NCI-H1105 treated with DMSO at 0.1 percent for 48 hours (cell line): ENCODE measurements at regions not wholly inside any gene's neighbourhood (a gene's known extent, or its start where the extent isn't known, plus 50 kb on each side); places are given as distances from the start of the nearest gene placed in this dataset.

Source experiments
- DNase-seq: peaks from one replicate; lab custom pipeline; 2025; lab: John Stamatoyannopoulos, UW

DNA sequence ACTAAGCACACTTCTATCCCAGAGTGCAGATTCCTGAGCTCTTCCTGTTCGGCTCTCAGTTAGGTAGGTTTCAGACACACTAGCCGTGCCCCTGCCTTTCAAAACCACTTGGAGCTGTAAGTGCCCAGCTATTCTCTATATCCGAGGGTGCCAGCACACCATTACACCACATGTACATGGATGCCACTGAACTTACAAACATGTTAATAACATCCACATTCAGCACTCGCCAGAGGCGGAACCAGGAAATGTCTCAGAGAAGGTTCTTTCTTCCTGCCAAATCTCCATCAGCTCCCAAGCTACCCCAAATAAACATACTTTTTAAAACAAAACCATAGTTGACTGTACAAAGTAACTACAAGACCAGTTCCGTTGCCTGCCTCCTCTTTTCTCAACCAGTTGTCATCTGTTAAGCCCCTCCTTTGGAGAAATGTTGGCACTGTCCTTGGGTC lies 78.4 kb upstream of the CTTNBP2NL start:
- DNase-seq: no peak

DNA sequence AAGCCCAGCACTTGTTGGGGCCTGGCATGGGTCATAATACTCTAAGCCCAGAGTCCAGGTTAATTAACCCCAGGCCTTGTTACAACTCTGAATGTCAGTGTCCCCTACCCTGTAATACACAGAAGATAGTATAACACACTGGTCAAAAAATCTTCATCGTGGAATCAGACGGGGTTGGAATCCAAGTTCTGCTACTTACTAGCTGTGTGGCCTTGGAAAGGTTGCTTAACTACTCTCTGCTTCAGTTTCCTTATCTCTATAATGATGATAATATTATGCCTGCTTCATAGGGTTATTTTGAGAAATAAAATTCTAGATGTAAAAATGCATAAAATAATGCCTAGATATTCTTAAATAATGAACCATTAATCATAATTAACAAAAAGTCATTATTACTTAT lies 77.8 kb upstream of the CTTNBP2NL start:
- DNase-seq: no peak

DNA sequence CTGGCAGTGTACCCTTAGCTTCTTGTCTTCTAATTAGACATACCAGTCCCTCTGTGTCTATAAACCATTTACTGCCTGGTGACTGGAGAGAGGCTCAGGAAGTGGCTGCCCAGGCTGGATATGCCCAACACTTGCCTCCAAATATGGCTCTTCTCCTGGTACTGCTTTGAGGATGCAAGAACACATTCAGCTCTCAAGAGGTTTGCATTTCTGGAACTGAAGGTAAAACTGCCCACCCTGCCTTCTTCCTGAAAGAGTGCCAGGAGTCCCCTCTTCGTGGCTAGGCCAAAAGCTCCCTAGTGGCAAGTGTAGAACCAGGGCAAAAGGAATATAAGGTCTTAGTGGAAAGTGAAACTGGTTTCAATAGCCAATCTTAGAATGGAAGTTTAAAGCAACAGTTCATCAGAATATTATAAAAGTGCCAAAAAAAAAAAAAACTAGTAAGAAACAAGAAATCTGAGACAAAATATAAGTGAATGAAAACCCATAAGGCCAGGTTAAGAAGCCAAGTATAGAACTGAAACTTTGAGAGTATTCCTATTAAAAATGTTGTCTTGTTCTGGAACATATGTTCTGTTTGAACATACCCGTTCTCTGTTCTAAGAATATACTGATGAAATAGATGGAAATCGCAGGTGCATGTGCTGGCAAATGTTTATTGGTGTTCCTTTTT lies 77.2 kb upstream of the CTTNBP2NL start:
- no peak for DNase-seq

DNA sequence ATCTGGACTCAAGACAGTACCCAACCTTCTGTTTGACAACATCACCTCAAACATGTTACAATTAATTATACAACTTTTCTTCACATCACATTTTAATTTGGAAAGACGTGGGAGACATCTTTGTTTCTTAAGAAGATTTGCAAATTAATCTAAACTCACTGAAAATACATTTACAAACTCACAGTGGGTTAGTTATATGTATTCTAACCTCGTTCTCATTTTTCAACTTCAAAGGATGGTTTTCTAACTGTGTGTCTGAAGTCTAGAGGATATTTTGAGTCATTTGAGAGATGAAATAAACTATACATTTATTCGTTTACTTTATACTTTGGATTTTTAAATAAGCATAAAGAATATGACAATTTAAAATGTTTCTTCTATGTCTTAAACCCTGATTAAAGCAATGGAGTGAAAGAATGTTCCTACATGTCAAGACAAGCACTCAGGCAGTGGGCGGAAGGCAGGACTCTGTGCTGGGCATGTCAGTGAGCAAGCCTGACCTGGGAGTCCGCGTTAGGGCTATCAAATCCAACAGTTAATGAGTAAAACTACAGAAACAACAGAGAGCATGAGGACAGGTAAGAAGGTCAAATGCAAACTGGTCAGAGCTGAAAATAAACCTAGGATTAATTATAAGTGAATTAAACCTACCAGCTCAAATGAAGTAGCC lies 76.5 kb upstream of the CTTNBP2NL start:
- no peak for DNase-seq

DNA sequence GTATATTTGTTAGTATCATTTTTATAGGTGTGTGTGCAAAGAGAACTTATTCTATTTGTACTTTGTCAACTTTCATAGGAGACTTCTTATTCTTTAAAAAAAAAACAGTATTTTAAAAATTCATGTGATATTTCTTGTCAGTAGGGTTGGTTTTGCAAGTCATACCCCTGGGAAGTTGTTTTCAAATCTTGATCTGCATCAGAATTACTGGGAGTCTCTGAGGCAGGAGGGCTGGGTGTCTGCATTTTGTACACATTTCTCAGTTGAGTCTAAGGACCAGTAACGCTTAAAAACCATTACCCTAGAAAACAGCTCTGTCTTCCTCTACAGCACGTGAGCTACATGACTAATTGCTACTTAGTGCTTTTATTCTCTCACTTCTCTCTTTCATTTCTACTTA lies 76.0 kb upstream of the CTTNBP2NL start:
- no peak for DNase-seq

DNA sequence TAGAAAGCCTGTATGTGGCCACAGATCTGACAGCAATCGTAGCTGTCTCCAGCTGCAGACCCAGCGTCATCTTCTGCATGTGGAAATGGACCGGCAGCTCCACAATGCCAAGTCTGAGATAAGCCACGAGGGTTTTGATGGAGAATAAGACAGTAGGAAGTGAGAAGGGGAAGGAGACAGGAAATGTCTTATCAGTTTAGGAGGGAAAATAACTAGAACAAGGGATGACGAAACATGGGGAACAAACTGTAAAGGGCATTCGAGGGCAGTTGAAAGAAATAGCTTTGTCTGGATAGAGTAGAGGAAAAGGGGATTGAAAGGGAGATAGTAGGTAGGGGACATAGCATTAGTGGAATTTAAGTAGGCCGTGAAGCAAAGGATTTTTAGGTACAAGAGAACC lies 74.0 kb upstream of the CTTNBP2NL start:
- DNase-seq: no peak

DNA sequence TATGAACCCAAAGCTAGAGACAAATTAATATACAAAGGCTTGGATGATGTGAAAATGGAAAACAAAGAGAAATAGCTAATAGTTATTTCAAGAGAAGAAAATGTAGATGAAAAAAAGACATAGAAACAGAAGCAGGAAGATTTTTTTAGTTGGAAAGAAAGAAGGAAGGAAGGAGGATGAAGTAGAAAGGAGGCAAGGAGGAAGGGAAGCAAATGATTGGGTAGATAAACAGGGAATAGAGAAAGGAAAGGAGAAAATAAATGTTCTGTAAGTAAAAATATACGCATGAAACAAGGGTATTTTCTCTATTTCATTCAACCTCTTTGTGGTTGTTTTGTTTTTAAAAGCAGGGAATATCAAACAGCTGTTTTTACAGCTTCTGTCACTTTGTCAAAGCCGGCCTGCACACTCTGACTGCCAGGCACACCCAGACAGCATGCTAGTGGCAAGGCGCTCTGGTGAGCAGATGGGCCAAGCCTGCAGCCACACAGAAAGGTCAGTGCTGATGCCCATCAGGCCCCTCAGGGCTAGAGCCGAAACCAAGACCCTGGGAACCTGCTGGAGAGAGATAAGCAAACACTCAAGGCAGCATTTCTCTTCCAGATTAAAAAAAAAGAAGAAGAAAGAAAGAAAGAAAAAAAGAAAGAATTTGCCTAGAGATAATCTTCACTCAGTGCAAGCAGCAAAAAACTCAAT lies 72.9 kb upstream of the CTTNBP2NL start:
- no peak for DNase-seq

DNA sequence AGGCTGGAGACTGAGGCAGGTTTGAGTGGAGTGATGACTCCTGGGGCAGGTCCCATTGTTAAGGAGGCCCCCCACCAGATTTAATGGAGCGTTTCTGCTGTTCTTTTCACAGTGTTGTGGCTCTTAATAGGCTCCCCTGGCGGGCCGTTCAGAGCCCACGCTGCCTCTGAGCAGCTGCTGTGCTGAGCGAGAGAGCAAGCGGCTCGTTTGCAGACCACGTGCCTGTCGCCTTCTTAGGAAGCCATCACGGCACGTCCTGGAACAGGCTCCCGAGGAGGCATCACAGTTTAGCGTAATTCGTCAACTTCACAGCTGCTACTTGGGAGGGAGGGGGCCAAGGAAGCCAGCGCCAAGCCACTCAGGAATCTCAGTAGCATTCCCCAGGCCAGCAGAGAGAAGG lies 70.5 kb upstream of the CTTNBP2NL start:
- DNase-seq: no peak

DNA sequence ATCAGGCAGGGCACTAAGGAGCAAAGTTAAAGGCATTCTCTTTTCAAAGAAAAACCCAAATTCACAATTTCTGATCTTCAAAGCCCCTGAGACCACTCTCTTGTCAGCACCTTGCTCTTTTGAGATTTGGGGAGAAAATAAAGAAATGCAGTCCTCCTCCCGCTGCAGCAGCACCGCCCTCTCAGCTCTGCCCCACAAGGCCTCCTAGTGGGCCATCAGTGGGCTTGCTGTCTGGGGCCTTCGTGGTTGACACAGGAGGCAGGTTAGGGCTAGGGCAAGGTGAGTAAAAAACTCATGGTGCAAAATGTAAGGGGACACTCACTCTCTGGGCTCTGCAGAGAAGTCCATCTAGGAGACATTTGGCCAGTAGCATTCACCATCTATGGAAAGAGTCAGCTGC lies 67.4 kb upstream of the CTTNBP2NL start:
- no peak for DNase-seq

DNA sequence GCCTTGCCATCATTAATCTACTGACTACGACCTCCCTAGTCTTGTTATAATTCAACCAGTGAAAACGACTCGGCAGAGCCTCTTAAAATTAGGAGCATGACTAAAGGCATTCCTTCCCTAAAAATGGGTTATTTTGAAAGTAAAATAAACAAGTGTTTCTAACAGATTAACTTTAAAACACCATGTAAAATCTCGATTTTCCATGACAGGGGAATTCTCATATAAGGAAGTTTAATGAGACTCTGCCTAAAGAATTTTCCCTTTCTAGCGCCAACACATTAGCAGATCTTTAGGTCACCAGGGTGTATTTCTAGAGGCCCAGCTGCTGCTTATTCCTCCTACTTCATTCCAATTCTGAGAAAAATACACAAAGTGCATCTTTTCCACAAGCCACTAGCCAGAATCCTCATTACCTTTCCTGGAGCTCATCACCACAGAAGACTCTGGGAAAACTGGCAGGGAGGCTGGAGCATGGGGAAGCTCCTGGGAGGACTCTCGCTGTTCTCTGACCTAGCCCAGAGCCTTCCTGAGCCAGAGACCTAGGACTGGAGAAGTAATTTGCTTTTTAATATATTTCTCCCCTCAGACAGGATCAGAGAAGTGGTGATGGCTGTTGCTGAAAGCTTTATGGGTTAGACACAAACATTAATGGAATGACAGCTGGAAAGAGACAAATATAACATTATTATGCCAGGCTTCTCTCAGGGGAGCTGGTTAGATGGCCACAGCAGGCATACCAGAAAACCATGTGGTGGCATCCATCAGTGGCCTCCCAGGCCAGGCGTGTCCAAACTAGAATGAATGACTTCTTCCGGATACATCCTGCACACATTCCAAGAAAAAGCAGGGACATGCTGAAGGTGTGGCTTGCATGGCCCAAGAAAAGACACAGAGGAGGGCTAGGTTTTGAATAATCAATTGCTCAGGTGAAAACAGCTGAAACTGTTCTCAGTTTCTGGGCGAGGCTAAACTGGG lies 63.6 kb upstream of the CTTNBP2NL start:
- no peak for DNase-seq

DNA sequence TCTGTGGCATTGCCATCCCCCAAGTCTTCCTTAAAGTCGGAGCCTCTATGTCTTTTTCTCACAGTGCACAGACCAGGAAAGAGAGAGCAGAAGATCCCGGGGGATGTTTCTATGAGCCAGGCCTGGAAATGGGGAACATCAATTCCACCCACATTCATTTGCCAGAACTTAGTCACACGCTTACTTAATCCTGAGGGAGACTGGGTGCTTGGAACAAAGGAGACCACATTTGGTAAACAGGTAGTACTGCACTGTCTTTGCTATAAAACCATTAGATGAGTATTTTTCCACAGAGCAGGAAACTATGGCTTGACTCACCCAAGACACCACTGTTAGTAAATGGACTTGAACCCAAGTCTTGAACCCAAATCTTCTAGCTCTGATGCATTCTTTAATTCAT lies 60.7 kb upstream of the CTTNBP2NL start:
- no peak for DNase-seq

DNA sequence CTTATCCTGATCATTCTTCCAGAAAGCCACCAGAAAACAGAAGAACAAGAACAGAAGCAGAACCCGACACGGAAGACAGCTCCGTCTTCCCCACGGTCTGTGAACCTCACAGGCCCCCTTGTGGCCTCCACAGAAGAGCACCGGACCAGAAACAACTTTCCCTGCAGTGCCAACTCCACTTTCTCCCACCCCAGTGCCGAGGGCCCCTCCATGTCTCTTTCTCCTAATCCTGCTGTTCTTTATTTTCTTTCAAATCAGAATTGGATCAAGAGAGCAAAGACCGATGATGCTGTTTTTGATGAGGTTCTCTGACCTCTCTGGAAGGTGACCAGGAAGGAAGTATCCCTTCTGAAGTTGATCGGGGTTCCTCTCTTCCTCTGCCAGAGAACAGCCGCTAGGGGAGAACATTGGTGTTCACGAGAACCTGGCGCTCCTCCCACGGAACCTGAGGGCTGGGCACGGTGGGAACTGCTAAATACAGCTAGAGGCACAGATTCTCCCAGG lies 58.9 kb upstream of the CTTNBP2NL start:
- peak; percentile 6 for DNase-seq

DNA sequence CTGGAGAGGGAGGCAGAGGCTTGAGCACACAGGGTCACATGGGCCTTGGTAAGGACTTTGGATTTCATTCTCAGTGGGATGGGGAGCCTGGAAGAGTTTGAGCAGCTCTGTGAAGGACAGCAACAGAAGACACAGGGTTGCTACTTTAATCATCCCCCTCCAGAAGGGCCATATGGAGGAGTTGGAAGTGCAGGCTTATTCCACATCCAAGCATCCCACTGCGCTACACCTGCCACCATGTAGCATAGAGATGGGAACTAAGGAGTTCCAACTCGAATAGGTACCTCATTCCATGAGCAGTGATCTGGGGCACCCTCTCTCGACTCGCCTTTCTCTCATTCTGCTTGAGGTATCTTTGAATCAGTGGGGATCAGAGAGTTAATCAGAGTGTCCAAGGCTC lies 54.0 kb upstream of the CTTNBP2NL start:
- no peak for DNase-seq

DNA sequence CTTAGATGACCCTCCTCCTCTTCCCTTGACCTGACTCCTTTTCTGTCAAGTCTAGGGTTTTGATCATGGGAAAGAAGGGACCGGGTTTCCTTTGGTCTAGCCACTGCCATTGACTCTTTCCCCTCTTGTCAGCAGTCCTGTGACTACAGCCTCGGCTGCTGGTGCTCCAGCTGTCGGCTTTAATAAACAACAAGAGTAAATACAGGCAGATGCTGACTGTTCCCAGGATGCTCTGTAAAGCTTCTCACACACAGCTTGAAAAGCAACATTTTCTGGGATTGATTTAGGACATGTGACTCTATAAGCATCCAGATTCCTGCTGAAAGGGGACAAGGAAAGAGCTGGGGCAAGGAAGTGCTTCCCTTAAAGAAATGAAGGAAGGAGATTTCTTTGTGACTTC lies 53.5 kb upstream of the CTTNBP2NL start:
- DNase-seq: no peak

DNA sequence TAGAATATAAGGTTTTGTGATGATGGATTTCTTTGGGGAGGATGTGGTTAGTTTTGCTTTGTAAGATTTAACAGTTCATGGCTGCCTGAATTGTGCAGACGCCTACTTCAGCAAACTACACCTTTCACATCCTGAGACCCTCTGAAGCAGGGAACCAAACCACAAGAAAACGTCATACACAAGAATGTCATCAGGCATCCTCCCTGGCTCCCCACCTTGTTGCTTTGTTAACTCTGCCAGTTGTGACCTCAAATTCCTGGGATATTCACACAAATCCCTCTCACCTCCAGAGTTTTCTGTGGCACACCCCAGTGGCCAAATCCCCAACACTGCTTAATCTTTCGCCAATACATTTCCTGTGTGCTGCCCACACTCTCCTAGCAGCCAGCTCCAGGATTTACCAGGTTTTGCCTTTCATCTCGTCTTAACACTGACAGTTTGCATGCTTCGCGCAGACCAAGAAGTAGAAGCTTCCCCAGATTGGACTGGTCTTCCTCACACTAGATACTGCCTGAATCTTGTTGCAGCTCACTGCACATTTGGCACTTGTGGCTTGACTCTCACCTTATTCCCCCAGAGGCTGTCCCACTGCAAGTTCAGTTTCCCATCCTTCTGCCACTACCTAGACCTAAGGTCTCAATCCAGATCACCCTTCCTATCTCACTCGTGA lies 51.1 kb upstream of the CTTNBP2NL start:
- no peak for DNase-seq
